HEK293 (cell line): ENCODE measurements at regions not wholly inside any gene's neighbourhood (a gene's known extent, or its start where the extent isn't known, plus 50 kb on each side); places are given as distances from the start of the nearest gene placed in this dataset.

Experiments
- CTCF ChIP-seq: fragments of 450-650 bp; formaldehyde crosslinking; IDR thresholded peaks from 2 replicates; pipeline ENCODE4 v1.5.1; 2016; ENCODE audit warnings: missing biosample characterization, missing genetic modification characterization
- KLF1 ChIP-seq: fragments of 450-650 bp; formaldehyde crosslinking; IDR thresholded peaks from 2 replicates; pipeline ENCODE4 v1.5.1; 2016; ENCODE audit warnings: missing biosample characterization, missing genetic modification characterization
- RBAK ChIP-seq: fragments of 450-650 bp; formaldehyde crosslinking; IDR thresholded peaks from 2 replicates; pipeline ENCODE4 v1.5.1; 2016; ENCODE audit warnings: missing biosample characterization, missing genetic modification characterization
- ZNF138 ChIP-seq: fragments of 450-650 bp; formaldehyde crosslinking; IDR thresholded peaks from 2 replicates; pipeline ENCODE4 v1.5.1; 2016; ENCODE audit warnings: missing biosample characterization, missing genetic modification characterization, borderline replicate concordance
- ZNF280C ChIP-seq: fragments of 450-650 bp; formaldehyde crosslinking; IDR thresholded peaks from 2 replicates; pipeline ENCODE4 v1.5.1; 2016; ENCODE audit warnings: missing biosample characterization, missing genetic modification characterization
- ZNF280D ChIP-seq: fragments of 450-650 bp; formaldehyde crosslinking; IDR thresholded peaks from 2 replicates; pipeline ENCODE4 v1.5.1; 2016; ENCODE audit warnings: missing biosample characterization, missing genetic modification characterization

- no peak for TF ChIP-seq ZNF138
- no peak for TF ChIP-seq RBAK
- no peak for TF ChIP-seq KLF1 (tag by site-specific recombination)
- TF ChIP-seq ZNF280C (tag by site-specific recombination): no peak
- TF ChIP-seq ZNF280D (tag by site-specific recombination): no peak
- TF ChIP-seq CTCF (tag by site-specific recombination): no peak
Observed at GRCh38 chr6:72551470-72551869, 70.4 kb upstream of the KCNQ5 start.
